Endothelial cell of umbilical vein (primary cell): ENCODE measurements at regions not wholly inside any gene's neighbourhood (a gene's known extent, or its start where the extent isn't known, plus 50 kb on each side); places are given as distances from the start of the nearest gene placed in this dataset.

Experiments used
- BruUV-seq: library from RNA; stranded (reverse); fragments of 400-500 nt; replicated peaks from 2 replicates; lab custom pipeline; 2021; lab: Mats Ljungman, UMichigan
- CTCF ChIA-PET: fragments of 300-600, 350-600 bp; sonication (Branson Sonifier 250); formaldehyde crosslinking; loops from one replicate; lab custom pipeline; 2021; ENCODE audit warnings: antibody characterized with exemption, inconsistent platforms; lab: Charles Lee
- POLR2A ChIA-PET: fragments of 300-600, 350-600 bp; sonication (Branson Sonifier 250); formaldehyde crosslinking; loops from one replicate; lab custom pipeline; 2021; ENCODE audit warnings: antibody characterized with exemption, inconsistent platforms; lab: Charles Lee
- DNase-seq: peaks from one replicate; pipeline ENCODE4 v3.0.0-alpha.2; 2011; ENCODE audit warnings: low read depth, low spot score
- FAIRE-seq: peaks from 2 replicates; lab custom pipeline; 2011; peaks lifted over from hg19 to GRCh38; lab: Jason Lieb, UNC
- H2AFZ ChIP-seq: 2 replicates; pipeline ENCODE4 v1.6.0; 2012; ENCODE audit warnings: low read depth, low read length, control low read depth, inconsistent platforms
- H3K27ac ChIP-seq: 2 replicates; pipeline ENCODE4 v1.5.1; 2011; ENCODE audit warnings: low read depth, mild to moderate bottlenecking, control low read depth, low read length, moderate library complexity; ENCODE audit not compliant: insufficient read depth
- H3K27me3 ChIP-seq, 2 experiments: 2 replicates each; pipeline versions ENCODE4 v1.6.0 to v1.6.1; 2011; ENCODE audit warnings: low read length in 2 of 2, mixed read lengths in 1 of 2; ENCODE audit not compliant: control insufficient read depth in 2 of 2, insufficient read depth in 2 of 2
- H3K36me3 ChIP-seq, 2 experiments: 2 replicates in 1 of 2; 3 replicates in 1 of 2; pipeline ENCODE4 v1.5.1; 2011; ENCODE audit warnings: low read length in 2 of 2, mild to moderate bottlenecking in 1 of 2, moderate library complexity in 1 of 2; ENCODE audit not compliant: control insufficient read depth in 2 of 2, insufficient read depth in 2 of 2; ENCODE audit errors: extremely low read depth in 1 of 2
- H3K4me1 ChIP-seq: 3 replicates; pipeline ENCODE4 v1.5.1; 2011; ENCODE audit warnings: mild to moderate bottlenecking, low read length; ENCODE audit not compliant: control insufficient read depth, insufficient read depth; ENCODE audit errors: extremely low read depth
- H3K4me2 ChIP-seq: 2 replicates; pipeline ENCODE4 v1.6.1; 2011; ENCODE audit warnings: low read length, control low read depth, mixed read lengths; ENCODE audit not compliant: insufficient read depth
- H3K4me3 ChIP-seq, 3 experiments: fragments of 200-600 bp in 1 of 3; sonication (generic), shearing (Covaris generic) in 1 of 3; replicated peaks in 1 of 3; 2 replicates each; pipeline ENCODE4 v1.5.1; 2011 to 2016; ENCODE audit warnings: control low read depth in 3 of 3, low read length in 3 of 3, mild to moderate bottlenecking in 2 of 3, inconsistent platforms in 1 of 3, low read depth in 1 of 3, moderate library complexity in 1 of 3; ENCODE audit not compliant: insufficient read depth in 1 of 3
- H3K79me2 ChIP-seq: 2 replicates; pipeline ENCODE4 v1.6.0; 2012; ENCODE audit warnings: low read length, inconsistent platforms; ENCODE audit not compliant: control insufficient read depth, insufficient read depth
- H3K9ac ChIP-seq: replicated peaks from 2 replicates; pipeline ENCODE3; 2011; ENCODE audit warnings: low read length, control low read depth; ENCODE audit not compliant: insufficient read depth; ENCODE audit errors: extremely low read depth
- H3K9me1 ChIP-seq: replicated peaks from 3 replicates; pipeline ENCODE4 v1.6.0; 2011; ENCODE audit warnings: mild to moderate bottlenecking, low read length; ENCODE audit not compliant: control insufficient read depth, insufficient read depth; ENCODE audit errors: extremely low read depth
- H3K9me3 ChIP-seq: replicated peaks from 2 replicates; pipeline ENCODE4 v1.5.1; 2012; ENCODE audit warnings: low read length, inconsistent platforms; ENCODE audit not compliant: control insufficient read depth, insufficient read depth
- H4K20me1 ChIP-seq: replicated peaks from 2 replicates; pipeline ENCODE3; 2011; ENCODE audit warnings: mild to moderate bottlenecking, low read length; ENCODE audit not compliant: control insufficient read depth, insufficient read depth; ENCODE audit errors: extremely low read depth
- GATA2 ChIP-seq: IDR thresholded peaks from 2 replicates; pipeline ENCODE4 v1.7.0; 2011; ENCODE audit warnings: low read depth, mild to moderate bottlenecking, moderate library complexity, mixed read lengths, low read length; ENCODE audit not compliant: insufficient read length, insufficient read depth
- JUN ChIP-seq: IDR thresholded peaks from 2 replicates; pipeline ENCODE4 v1.6.1; 2011; ENCODE audit warnings: borderline replicate concordance, low read depth; ENCODE audit not compliant: insufficient read length, insufficient read depth
- dilution Hi-C: fragments of 300-500 bp; cut with MboI; formaldehyde crosslinking; loops from one replicate; pipeline ENCODE4 v1.15.0; 2019; ENCODE audit warnings: low sequenced_read_pairs; ENCODE audit not compliant: extremely low pct_ligation_motif_present
- intact Hi-C: fragments of 100-400 bp; cut with micrococcal nuclease; formaldehyde crosslinking; loops from one replicate; pipeline ENCODE4 v1.10.0; 2022

GRCh38 chr4:64846417-64846816 lies 437.2 kb upstream of the TECRL start:
- no peak for DNase-seq
- CTCF ChIA-PET = no interaction called here
- intact Hi-C loops = no loop called here
- dilution Hi-C loops = no loop called here
- Histone ChIP-seq H3K9me1 (no peaks in the 10 kb centered on the region), H3K9ac (no peak overlapping the region), H4K20me1 (no peaks in the 10 kb centered on the region), H3K27ac (no peak overlapping the region), H3K9me3 (no peaks in the 10 kb centered on the region), H3K4me1 (no peaks in the 10 kb centered on the region), H3K27me3 (no peaks in the 10 kb centered on the region), H3K36me3 (no peaks in the 10 kb centered on the region), H3K4me3 (no peak overlapping the region), H3K79me2 (no peaks in the 10 kb centered on the region), H2AFZ (no peak overlapping the region), H3K4me2 (no peak overlapping the region)
- FAIRE-seq = no peak
- TF ChIP-seq JUN = no peak
- POLR2A ChIA-PET = no interaction called here
- BruUV-seq = no TSS peak

DNA sequence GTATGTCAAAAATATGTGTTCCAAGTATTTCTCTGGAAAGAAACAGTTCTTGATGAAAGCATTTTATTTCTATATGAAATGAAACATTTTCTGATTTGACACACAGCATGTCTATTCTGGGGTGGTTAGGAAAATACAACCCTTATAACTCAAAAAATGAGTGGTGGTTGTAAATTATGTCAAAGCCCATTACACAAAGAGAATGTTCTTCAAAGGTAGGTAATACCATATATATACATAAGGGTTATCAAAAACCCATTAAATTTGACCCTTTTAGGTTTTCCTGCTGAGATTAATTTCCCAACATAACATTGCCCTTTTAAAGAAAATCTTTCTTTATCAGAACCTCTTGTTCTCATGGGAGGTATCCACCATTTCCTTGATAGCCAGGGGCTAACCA lies 420.5 kb upstream of the TECRL start:
- no peak for TF ChIP-seq GATA2
- Histone ChIP-seq H3K4me3 (no peak overlapping the region), H3K36me3 (no peaks in the 10 kb centered on the region), H3K9ac (no peak overlapping the region), H4K20me1 (no peaks in the 10 kb centered on the region), H3K27me3 (no peaks in the 10 kb centered on the region), H3K4me2 (no peak overlapping the region), H3K27ac (no peak overlapping the region), H3K9me1 (no peaks in the 10 kb centered on the region), H2AFZ (no peak overlapping the region), H3K4me1 (no peaks in the 10 kb centered on the region), H3K9me3 (no peaks in the 10 kb centered on the region), H3K79me2 (no peaks in the 10 kb centered on the region)
- no peak for DNase-seq
- BruUV-seq = no TSS peak
- FAIRE-seq = no peak
- POLR2A ChIA-PET = no interaction called here
- CTCF ChIA-PET = no interaction called here
- dilution Hi-C loops (no loop called here), intact Hi-C loops (no loop called here)
